Right atrium auricular region (tissue), 2 donors: ENCODE measurements at regions not wholly inside any gene's neighbourhood (a gene's known extent, or its start where the extent isn't known, plus 50 kb on each side); places are given as distances from the start of the nearest gene placed in this dataset.

ENCODE experiments used
- DNase-seq: peaks from one replicate; pipeline ENCODE4 v3.0.0-alpha.2; 2019; ENCODE audit warnings: low spot score
- H3K27ac ChIP-seq, 2 donors: fragments of 200-600 bp; sonication (generic); 1 replicate in 1 of 2; 2 replicates in 1 of 2; pipeline ENCODE4 v1.5.1; 2016 to 2019
- H3K27me3 ChIP-seq, 2 donors: fragments of 200-600 bp; sonication (generic); one replicate each; pipeline versions ENCODE4 v1.5.1 to v1.6.0; 2017 to 2019
- H3K36me3 ChIP-seq: fragments of 200-600 bp; sonication (generic); one replicate; pipeline ENCODE4 v1.5.1; 2016
- H3K4me1 ChIP-seq, 2 donors: fragments of 200-600 bp; sonication (generic); one replicate each; pipeline versions ENCODE4 v1.5.1 to v1.6.0; 2017 to 2019
- H3K4me3 ChIP-seq, 2 donors: fragments of 200-600 bp; sonication (generic); 1 replicate in 1 of 2; 2 replicates in 1 of 2; pipeline ENCODE4 v1.5.1; 2017 to 2019; ENCODE audit warnings: mild to moderate bottlenecking in 1 of 2, moderate library complexity in 1 of 2
- H3K9me3 ChIP-seq, 2 donors: fragments of 200-600 bp; sonication (generic); one replicate each; pipeline ENCODE4 v1.5.1; 2019
- CTCF ChIP-seq, 2 donors: fragments of 200-600 bp; sonication (generic); IDR thresholded peaks; one replicate each; pipeline ENCODE4 v1.5.1; 2019; ENCODE audit warnings: antibody characterized with exemption in 2 of 2

DNA sequence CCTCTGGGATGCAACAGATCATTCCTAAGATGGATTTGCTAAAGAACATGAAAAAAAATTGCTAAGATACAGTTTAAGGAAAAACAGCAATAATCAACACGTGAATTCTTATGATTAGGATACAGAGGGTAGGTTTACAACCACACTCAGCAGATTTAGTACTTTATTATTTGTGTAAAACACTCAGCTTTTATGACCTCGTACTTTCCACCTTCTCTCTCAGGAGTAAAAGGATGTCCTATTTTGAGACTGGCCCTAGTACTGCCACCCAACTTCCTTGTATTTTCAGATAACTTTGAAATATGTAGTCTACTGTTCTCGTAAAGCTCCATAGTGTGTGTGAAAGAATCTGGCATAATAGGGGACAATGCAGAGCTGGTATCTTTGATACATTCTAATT lies 186.1 kb downstream of the ARL4A start:
- H3K9me3 ChIP-seq: no peaks in the 10 kb centered on the region
- no peaks in the 10 kb centered on the region for H3K36me3 ChIP-seq
- no peak for DNase-seq
- no peaks in the 10 kb centered on the region for H3K27me3 ChIP-seq
- TF ChIP-seq CTCF (IDR thresholded peaks at IDR 0.05): no peak
- no peak overlapping the region for H3K27ac ChIP-seq
- no peak overlapping the region for H3K4me3 ChIP-seq
- H3K4me1 ChIP-seq: no peaks in the 10 kb centered on the region

DNA sequence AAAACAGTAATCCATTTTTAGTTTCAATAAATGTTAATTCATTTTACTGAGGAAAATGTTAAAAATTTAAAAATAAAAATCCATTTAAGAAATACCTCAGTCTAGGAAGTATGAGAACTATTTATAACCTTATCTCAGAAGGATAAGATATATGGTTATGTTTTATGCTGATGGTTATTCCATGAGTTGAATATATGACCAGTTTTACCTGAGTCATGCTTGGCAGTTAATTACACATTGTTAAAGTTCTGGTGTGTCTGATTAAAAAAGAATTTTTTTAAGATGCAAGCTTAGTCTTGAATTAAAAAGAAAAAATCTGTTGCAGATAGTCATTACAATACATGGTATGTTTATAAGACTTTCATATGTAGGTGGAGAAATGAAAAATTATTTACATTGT lies 191.7 kb downstream of the ARL4A start:
- DNase-seq: no peak
- Histone ChIP-seq H3K27ac (no peak overlapping the region), H3K27me3 (no peaks in the 10 kb centered on the region), H3K4me3 (no peak overlapping the region), H3K36me3 (no peaks in the 10 kb centered on the region), H3K9me3 (no peaks in the 10 kb centered on the region), H3K4me1 (no peaks in the 10 kb centered on the region)
- no peak for TF ChIP-seq CTCF (IDR thresholded peaks at IDR 0.05)

- Histone ChIP-seq H3K9me3 (no peaks in the 10 kb centered on the region), H3K27ac (no peak overlapping the region), H3K27me3 (no peaks in the 10 kb centered on the region), H3K4me3 (no peak overlapping the region), H3K36me3 (no peaks in the 10 kb centered on the region), H3K4me1 (no peaks in the 10 kb centered on the region)
- no peak for TF ChIP-seq CTCF (IDR thresholded peaks at IDR 0.05)
- DNase-seq: no peak
Observed at GRCh38 chr7:12881712-12882111, 194.3 kb downstream of the ARL4A start.

DNA sequence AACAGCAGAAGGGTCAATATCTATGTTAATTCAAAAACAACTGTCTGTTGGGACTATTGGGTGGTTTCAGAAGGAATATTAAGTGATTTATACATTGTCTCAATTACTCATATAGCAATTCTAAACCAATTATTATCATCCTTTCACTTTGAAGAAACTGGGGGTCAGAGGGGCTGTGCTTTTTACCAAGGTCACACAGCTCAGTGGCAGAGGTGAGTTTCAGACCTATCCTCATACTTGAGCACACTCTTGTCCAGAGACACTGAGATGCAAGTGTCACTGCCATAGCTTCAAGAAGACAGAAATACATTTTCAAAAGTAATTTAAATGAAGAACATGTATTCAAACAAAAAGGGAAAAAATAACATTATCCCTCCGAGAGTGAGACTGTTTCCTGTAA lies 195.3 kb downstream of the ARL4A start:
- no peaks in the 10 kb centered on the region for H3K36me3 ChIP-seq
- no peak for TF ChIP-seq CTCF (IDR thresholded peaks at IDR 0.05)
- no peaks in the 10 kb centered on the region for H3K27me3 ChIP-seq
- H3K4me3 ChIP-seq: no peak overlapping the region
- DNase-seq: no peak
- no peaks in the 10 kb centered on the region for H3K9me3 ChIP-seq
- H3K4me1 ChIP-seq: no peaks in the 10 kb centered on the region
- H3K27ac ChIP-seq: no peak overlapping the region

GRCh38 chr7:12884033-12884432 lies 196.6 kb downstream of the ARL4A start:
- no peaks in the 10 kb centered on the region for H3K4me1 ChIP-seq
- no peaks in the 10 kb centered on the region for H3K9me3 ChIP-seq
- no peak overlapping the region for H3K27ac ChIP-seq
- H3K36me3 ChIP-seq: no peaks in the 10 kb centered on the region
- no peak overlapping the region for H3K4me3 ChIP-seq
- TF ChIP-seq CTCF (IDR thresholded peaks at IDR 0.05): no peak
- no peak for DNase-seq
- no peaks in the 10 kb centered on the region for H3K27me3 ChIP-seq

DNA sequence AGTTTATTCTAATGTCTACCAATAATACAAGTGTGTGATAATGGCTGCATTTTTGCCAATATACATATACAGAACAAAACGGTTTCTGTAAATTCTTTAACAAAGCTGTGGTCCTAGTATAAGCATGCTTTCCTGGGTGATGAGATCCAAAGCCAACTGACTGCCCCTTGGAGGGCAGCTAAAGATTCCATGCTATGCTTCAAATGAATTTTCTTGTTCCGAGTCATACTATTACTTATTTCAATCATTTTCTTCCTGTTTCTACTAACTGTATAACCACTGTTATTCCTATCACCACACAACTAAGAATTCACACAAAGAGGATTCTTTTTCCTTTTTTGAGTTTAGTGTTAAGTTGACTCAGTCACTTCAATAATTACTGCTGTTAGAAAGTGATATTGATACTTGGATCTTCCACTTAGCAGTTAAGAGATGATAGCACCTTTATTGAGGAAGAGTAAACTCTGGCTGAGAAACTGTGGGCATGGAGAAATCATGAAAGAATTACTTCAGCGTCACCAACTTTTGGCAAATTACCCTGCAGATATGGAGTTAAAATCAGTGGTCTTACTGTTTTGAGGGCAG lies 197.5 kb downstream of the ARL4A start:
- no peak for TF ChIP-seq CTCF (IDR thresholded peaks at IDR 0.05)
- H3K36me3 ChIP-seq: no peaks in the 10 kb centered on the region

More for the DNA sequence above, 197.5 kb downstream of the ARL4A start:
- DNase-seq: no peak
- Histone ChIP-seq H3K4me1 (no peaks in the 10 kb centered on the region), H3K27me3 (no peaks in the 10 kb centered on the region), H3K9me3 (no peaks in the 10 kb centered on the region), H3K4me3 (no peak overlapping the region), H3K27ac (no peak overlapping the region)
